ENCODE measurements at regions not wholly inside any gene's neighbourhood (a gene's known extent, or its start where the extent isn't known, plus 50 kb on each side); places are given as distances from the start of the nearest gene placed in this dataset.

DNA sequence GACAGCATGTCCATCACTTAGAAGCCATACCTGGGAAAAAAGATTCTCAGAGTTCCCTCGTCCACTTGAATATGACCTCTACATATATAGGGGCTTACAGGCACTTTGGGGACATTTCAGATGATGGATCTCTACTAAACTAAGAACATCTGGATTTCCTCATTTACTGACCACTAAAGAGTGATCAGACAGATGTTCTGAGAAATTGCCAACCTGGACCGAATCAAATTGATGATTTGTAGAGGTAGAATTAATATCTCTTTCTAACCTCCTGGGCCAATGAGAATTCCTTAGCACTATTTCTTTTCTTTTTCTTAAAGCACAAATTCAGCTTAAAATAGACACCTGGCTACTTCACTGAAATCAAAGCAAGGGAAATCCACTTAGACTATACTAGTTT lies 422.7 kb downstream of the MTRR start:
- TF ChIP-seq POLR2A (IDR thresholded peaks at IDR 0.05; ENCODE audit: low read depth, low read length) (no peak), TAF1 (IDR thresholded peaks at IDR 0.05; ENCODE audit: borderline replicate concordance, low read depth, low read length) (no peak), POLR2AphosphoS5 (IDR thresholded peaks at IDR 0.05; ENCODE audit: low read depth, low read length) (no peak)
